K562 (cell line): ENCODE measurements at regions not wholly inside any gene's neighbourhood (a gene's known extent, or its start where the extent isn't known, plus 50 kb on each side); places are given as distances from the start of the nearest gene placed in this dataset.

ENCODE experiments used
- ATAC-seq: fragments of 200-7000 bp; cut with Tn5 transposase; 3 replicates; pipeline ENCODE4 v1.9.1; 2020; ENCODE audit warnings: moderate library complexity
- BruUV-seq: library from RNA; stranded (reverse); fragments of 400-500 nt; replicated peaks from 2 replicates; lab custom pipeline; 2021; lab: Mats Ljungman, UMichigan
- CTCF ChIA-PET: fragments of 300-600 bp; formaldehyde crosslinking; extraction: SDS; loops from one replicate; lab custom pipeline; 2021; ENCODE audit warnings: low intra/inter-chr PET ratio; lab: Yijun Ruan, JAX
- POLR2A ChIA-PET: fragments of 300-600, 350-650 bp; sonication (Branson Sonifier 250); formaldehyde crosslinking; extraction: SDS; loops from one replicate; lab custom pipeline; 2021; ENCODE audit warnings: antibody characterized with exemption, inconsistent platforms; lab: Yijun Ruan, JAX
- DNase-seq, 4 experiments: peaks; one replicate each; pipeline versions ENCODE4 v3.0.0 to v3.0.0-alpha.2; 2011 to 2018; ENCODE audit warnings: low spot score in 3 of 4, mixed read lengths in 3 of 4; ENCODE audit errors: extremely low read depth in 1 of 4
- FAIRE-seq: peaks from 2 replicates; lab custom pipeline; 2011; peaks lifted over from hg19 to GRCh38; lab: Jason Lieb, UNC
- H2AFZ ChIP-seq: 2 replicates; pipeline ENCODE4 v1.6.0; 2011; ENCODE audit warnings: low read depth, low read length, control low read depth, inconsistent platforms
- H3K27ac ChIP-seq: fragments of 200-600 bp; 3 replicates; pipeline ENCODE4 v1.8.0; 2011; ENCODE audit warnings: low read depth, mild to moderate bottlenecking, control low read depth, inconsistent platforms, low read length, moderate library complexity, mixed read lengths; ENCODE audit errors: extremely low read depth
- H3K27me3 ChIP-seq, 2 experiments: fragments of 300-600 bp in 1 of 2; 2 replicates in 1 of 2; 3 replicates in 1 of 2; pipeline versions ENCODE4 v1.6.0 to v1.8.0; 2011; ENCODE audit warnings: inconsistent platforms in 2 of 2, low read length in 2 of 2, mild to moderate bottlenecking in 1 of 2, mixed read lengths in 1 of 2, moderate library complexity in 1 of 2; ENCODE audit not compliant: control insufficient read depth in 2 of 2, insufficient read depth in 2 of 2
- H3K36me3 ChIP-seq: fragments of 300-600 bp; 3 replicates; pipeline ENCODE4 v1.8.0; 2011; ENCODE audit warnings: mild to moderate bottlenecking, low read length, inconsistent platforms; ENCODE audit not compliant: control insufficient read depth, insufficient read depth
- H3K4me1 ChIP-seq, 2 experiments: fragments of 200-600 bp in 1 of 2; replicated peaks in 1 of 2; 2 replicates in 1 of 2; 3 replicates in 1 of 2; pipeline versions ENCODE4 v1.5.1 to v1.8.0; 2011; ENCODE audit warnings: inconsistent platforms in 2 of 2, low read length in 2 of 2, mild to moderate bottlenecking in 1 of 2, mixed read lengths in 1 of 2, moderate library complexity in 1 of 2; ENCODE audit not compliant: control insufficient read depth in 2 of 2, insufficient read depth in 2 of 2
- H3K4me2 ChIP-seq: 2 replicates; pipeline ENCODE4 v1.6.1; 2011; ENCODE audit warnings: low read length, control low read depth, inconsistent platforms, mixed read lengths; ENCODE audit not compliant: insufficient read depth
- H3K4me3 ChIP-seq: fragments of 200-600 bp; sonication (generic), shearing (Covaris generic); 2 replicates; pipeline ENCODE4 v1.5.1; 2016; ENCODE audit warnings: control low read depth, inconsistent platforms
- H3K79me2 ChIP-seq: fragments of 200-600 bp; 3 replicates; pipeline ENCODE4 v1.8.0; 2011; ENCODE audit warnings: low read length, inconsistent platforms; ENCODE audit not compliant: control insufficient read depth, insufficient read depth
- H3K9ac ChIP-seq, 2 experiments: 2 replicates each; pipeline versions ENCODE4 v1.6.0 to v1.6.1; 2011; ENCODE audit warnings: low read depth in 2 of 2, low read length in 2 of 2, control low read depth in 1 of 2, inconsistent platforms in 1 of 2, mild to moderate bottlenecking in 1 of 2, mixed read lengths in 1 of 2; ENCODE audit not compliant: insufficient read depth in 1 of 2
- H3K9me1 ChIP-seq: one replicate; pipeline ENCODE4 v1.6.0; 2011; ENCODE audit warnings: inconsistent platforms, mild to moderate bottlenecking, low read length, moderate library complexity; ENCODE audit not compliant: control insufficient read depth, insufficient read depth
- H3K9me3 ChIP-seq: replicated peaks from 2 replicates; pipeline ENCODE4 v1.5.1; 2011; ENCODE audit warnings: low read depth, low read length, inconsistent platforms; ENCODE audit not compliant: control insufficient read depth, insufficient read depth
- H4K20me1 ChIP-seq: replicated peaks from 2 replicates; pipeline ENCODE4 v1.6.1; 2011; ENCODE audit warnings: low read length, inconsistent platforms, mixed read lengths; ENCODE audit not compliant: control insufficient read depth, insufficient read depth
- CEBPG ChIP-seq, 3 experiments: fragments of 200-800 bp in 1 of 3; sonication (Bioruptor generic) in 1 of 3; sonication (generic) in 1 of 3; formaldehyde crosslinking in 1 of 3; IDR thresholded peaks in 2 of 3; conservative IDR thresholded peaks in 1 of 3; 2 replicates each; pipeline versions ENCODE4 v1.6.1 to v1.8.0; 2016 to 2022; ENCODE audit warnings: missing compliant biosample characterization in 2 of 3, missing genetic modification characterization in 2 of 3, mild to moderate bottlenecking in 1 of 3, missing genetic modification reagents in 1 of 3
- CREB1 ChIP-seq, 2 experiments: sonication (generic) in 1 of 2; formaldehyde crosslinking in 1 of 2; IDR thresholded peaks; 2 replicates each; pipeline versions ENCODE4 v1.6.1 to v1.8.0; 2012 to 2022; ENCODE audit warnings: inconsistent platforms in 1 of 2, mild to moderate bottlenecking in 1 of 2, missing genetic modification reagents in 1 of 2, moderate library complexity in 1 of 2
- FOSL1 ChIP-seq: fragments of 200-800 bp; sonication (Bioruptor generic); conservative IDR thresholded peaks from 2 replicates; pipeline ENCODE4 v1.6.1; 2016; ENCODE audit warnings: missing genetic modification characterization, missing compliant biosample characterization
- HNRNPL ChIP-seq: fragments of 200-400 bp; formaldehyde crosslinking; IDR thresholded peaks from 2 replicates; pipeline ENCODE4 v1.6.1; 2017; ENCODE audit warnings: low read depth, mild to moderate bottlenecking, low read length
- MAZ ChIP-seq, 2 experiments: fragments of 450-650 bp in 1 of 2; sonication (generic) in 1 of 2; formaldehyde crosslinking; IDR thresholded peaks in 1 of 2; conservative IDR thresholded peaks in 1 of 2; 2 replicates each; pipeline versions ENCODE4 v1.4.0 to v1.5.0; 2020; ENCODE audit warnings: mild to moderate bottlenecking in 1 of 2, missing genetic modification reagents in 1 of 2
- NCOA4 ChIP-seq: fragments of 450-650 bp; IDR thresholded peaks from 2 replicates; pipeline ENCODE4 v1.6.1; 2018; ENCODE audit warnings: mild to moderate bottlenecking; ENCODE audit not compliant: partially characterized antibody
- SPI1 ChIP-seq: IDR thresholded peaks from 2 replicates; pipeline ENCODE4 v1.6.1; 2011; ENCODE audit warnings: low read depth, low read length, control low read depth, borderline replicate concordance
- TEAD1 ChIP-seq, 2 experiments: fragments of 450-650 bp in 1 of 2; sonication (generic) in 1 of 2; formaldehyde crosslinking; IDR thresholded peaks; 2 replicates each; pipeline versions ENCODE4 v1.4.0 to v1.8.0; 2020 to 2022; ENCODE audit warnings: mild to moderate bottlenecking in 2 of 2, missing genetic modification reagents in 1 of 2
- WGBS: fragments of 100-300 bp; shearing (Covaris generic); methylation state at CpG from one replicate; pipeline ENCODE4 v1.1.6; 2016; ENCODE audit warnings: low coverage, mixed read lengths; ENCODE audit not compliant: insufficient coverage; ENCODE audit errors: missing lambda C conversion rate; 5-methylcytosine and 5-hydroxymethylcytosine counted together
- in situ Hi-C: fragments of 300-500 bp; cut with MboI; formaldehyde crosslinking; loops from 4 replicates; pipeline ENCODE4 v1.15.0; 2018; ENCODE audit warnings: inconsistent platforms, mixed read lengths
- intact Hi-C: fragments of 100-400 bp; cut with micrococcal nuclease; formaldehyde crosslinking; loops from 2 replicates; pipeline ENCODE4 v1.14.2; 2022

DNA sequence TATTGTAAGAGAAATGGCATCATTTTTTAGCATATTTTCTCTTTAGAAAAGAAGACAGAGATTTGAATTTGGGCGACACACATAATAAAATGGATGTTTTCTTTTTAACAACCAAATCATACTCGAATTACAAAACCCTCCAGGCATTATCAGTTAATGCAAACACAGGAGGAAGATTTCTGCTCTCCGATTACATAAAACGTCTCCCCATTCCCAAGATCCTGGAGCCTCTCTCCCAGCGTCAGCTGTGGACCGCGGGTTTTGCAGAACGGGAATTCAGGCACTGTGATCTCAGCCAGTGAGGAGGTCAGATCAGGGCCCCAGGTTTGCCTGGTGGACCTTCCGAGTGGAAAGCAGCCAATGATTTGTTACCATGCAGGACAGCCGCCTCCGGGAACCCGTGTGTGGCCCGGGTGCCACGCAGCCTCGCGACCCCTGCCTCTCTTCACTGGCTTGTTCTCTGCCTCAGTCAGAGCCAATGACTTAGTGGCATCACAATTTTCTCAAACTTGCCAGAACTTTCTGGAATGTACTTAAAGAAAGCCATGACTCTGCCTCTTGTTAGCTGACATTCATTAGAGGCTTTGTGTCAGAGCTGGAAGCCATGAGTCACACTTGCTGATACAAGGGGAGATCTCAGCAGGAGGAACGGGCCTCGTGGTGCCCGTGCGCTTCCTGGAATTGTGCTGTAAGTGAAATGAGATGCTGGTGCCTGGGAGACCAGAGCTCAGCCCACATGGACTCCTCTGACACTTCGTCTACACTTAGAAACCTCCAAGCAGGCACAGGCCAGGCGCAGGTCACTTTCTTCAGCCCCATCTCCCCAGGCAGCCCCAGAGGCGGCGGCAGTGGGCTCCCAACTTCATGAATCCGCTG is 246.1 kb downstream of the KLF6 start (continued):
- TF ChIP-seq HNRNPL: no peak
- no peak for TF ChIP-seq MAZ (CRISPR knock-in tag; conservative IDR thresholded peaks at IDR 0.05 in 1 of 2, IDR thresholded peaks at IDR 0.05 in 1 of 2)
- TF ChIP-seq CREB1 (IDR thresholded peaks at IDR 0.05): no peak
- no peak for TF ChIP-seq CREB1 (CRISPR knock-in tag; IDR thresholded peaks at IDR 0.05)
- TF ChIP-seq FOSL1: peak; percentile 92
- no peak for TF ChIP-seq NCOA4
- TF ChIP-seq TEAD1 (CRISPR knock-in tag; IDR thresholded peaks at IDR 0.05): no peak

DNA sequence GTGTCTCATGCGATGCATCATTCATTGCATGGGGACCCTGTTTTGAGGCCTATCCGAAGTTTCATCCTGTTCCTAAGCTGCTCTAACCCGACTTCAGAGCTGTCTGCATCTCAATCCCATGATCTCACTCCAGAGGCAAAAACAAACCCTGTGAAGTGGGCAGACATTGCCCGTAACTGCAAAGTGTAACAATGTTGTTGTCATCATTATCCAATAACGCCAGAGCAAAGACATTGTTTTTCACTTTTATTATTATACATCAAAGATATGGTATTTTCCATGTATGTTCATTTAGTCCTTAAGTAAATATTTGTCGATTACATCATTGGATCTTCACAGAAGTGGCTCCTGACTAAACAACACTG is 246.7 kb downstream of the KLF6 start:
- no TSS peak for BruUV-seq
- CTCF ChIA-PET: no interaction called here
- no peak for FAIRE-seq

More for the DNA sequence above, 246.7 kb downstream of the KLF6 start:
- H3K9me3 ChIP-seq: no peaks in the 10 kb centered on the region
- in situ Hi-C loops (no loop called here), intact Hi-C loops (no loop called here)
- DNase-seq (no peak), ATAC-seq (no peak)
- no peaks in the 10 kb centered on the region for H3K36me3 ChIP-seq
- H3K4me3 ChIP-seq: no peak overlapping the region
- no peak overlapping the region for H3K4me2 ChIP-seq
- peaks cover 4 to 18% of the 10 kb centered on the region in 2 experiments; a peak in 4 of 5 replicates for H3K27me3 ChIP-seq
- no peaks in the 10 kb centered on the region for H3K79me2 ChIP-seq
- POLR2A ChIA-PET: no interaction called here
- peaks cover 5% of the 10 kb centered on the region in 2 experiments; a peak in 4 of 5 replicates for H3K4me1 ChIP-seq
- no peaks in the 10 kb centered on the region for H4K20me1 ChIP-seq
- no peaks in the 10 kb centered on the region for H3K9me1 ChIP-seq
- 31% methylated on average over 6 of the region's 6 CpGs for WGBS
- no peak overlapping the region for H2AFZ ChIP-seq
- TF ChIP-seq SPI1 (no peak), CEBPG (CRISPR knock-in tag; IDR thresholded peaks at IDR 0.05) (no peak), CEBPG (tag; conservative IDR thresholded peaks at IDR 0.05 in 1 of 2, IDR thresholded peaks at IDR 0.05 in 1 of 2) (peak in 1 of 2 experiments; percentile 36; a peak in 1 of 4 replicates)
- no peak overlapping the region for H3K9ac ChIP-seq
- no peak overlapping the region for H3K27ac ChIP-seq
